HUES64 (cell line): ENCODE measurements at regions not wholly inside any gene's neighbourhood (a gene's known extent, or its start where the extent isn't known, plus 50 kb on each side); places are given as distances from the start of the nearest gene placed in this dataset.

Experiments used
- H3K27ac ChIP-seq: 2 replicates; pipeline ENCODE4 v1.7.0; 2013; ENCODE audit warnings: low read depth, low read length, inconsistent platforms
- H3K27me3 ChIP-seq: 2 replicates; pipeline ENCODE4 v1.6.1; 2013; ENCODE audit warnings: mild to moderate bottlenecking, low read length; ENCODE audit not compliant: insufficient read depth
- H3K36me3 ChIP-seq: 2 replicates; pipeline ENCODE4 v1.6.1; 2013; ENCODE audit warnings: mild to moderate bottlenecking, low read length; ENCODE audit not compliant: insufficient read depth
- H3K4me1 ChIP-seq: 2 replicates; pipeline ENCODE4 v1.6.1; 2013; ENCODE audit warnings: mild to moderate bottlenecking, low read length, moderate library complexity; ENCODE audit not compliant: insufficient read depth
- H3K4me3 ChIP-seq: 2 replicates; pipeline ENCODE4 v1.5.1; 2013; ENCODE audit warnings: mild to moderate bottlenecking, low read length, moderate library complexity
- H3K9ac ChIP-seq: 2 replicates; pipeline ENCODE4 v1.6.1; 2013; ENCODE audit warnings: mild to moderate bottlenecking, low read depth, low read length
- H3K9me3 ChIP-seq: 2 replicates; pipeline ENCODE4 v1.6.1; 2013; ENCODE audit warnings: low read depth, low read length; ENCODE audit not compliant: insufficient read depth
- WGBS: fragments of 150-250, 120-280 bp; methylation state at CpG from one replicate; pipeline ENCODE4 v1.1.7; 2013; ENCODE audit warnings: missing lambda C conversion rate; 5-methylcytosine and 5-hydroxymethylcytosine counted together

GRCh38 chr9:80521151-80521550, 949.4 kb downstream of the TLE4 start:
- 97% methylated on average over 3 of the region's 3 CpGs for WGBS
- Histone ChIP-seq H3K9me3 (no peaks in the 10 kb centered on the region), H3K9ac (no peak overlapping the region), H3K27me3 (no peaks in the 10 kb centered on the region), H3K4me1 (no peaks in the 10 kb centered on the region), H3K27ac (no peak overlapping the region), H3K36me3 (no peaks in the 10 kb centered on the region), H3K4me3 (no peak overlapping the region)

DNA sequence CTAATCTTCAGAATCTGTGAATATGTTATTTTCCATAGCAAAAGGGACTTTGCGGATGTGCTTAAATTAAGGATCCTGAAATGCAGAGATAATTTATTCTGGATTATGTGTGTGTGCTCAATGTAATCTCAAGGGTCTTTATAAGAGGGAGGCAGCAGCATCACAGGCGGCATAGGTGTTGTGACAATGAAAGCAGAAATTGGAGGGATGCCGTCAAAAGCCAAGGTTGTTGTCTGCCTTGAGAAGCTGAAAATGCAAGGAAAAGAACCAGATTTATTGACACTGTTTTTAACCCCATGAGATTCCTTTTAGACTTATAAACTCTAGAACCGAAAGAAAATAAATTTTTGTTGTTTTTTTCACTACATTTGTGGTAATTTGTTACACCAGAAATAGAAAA, 948.5 kb downstream of the TLE4 start:
- H3K4me1 ChIP-seq, result no peaks in the 10 kb centered on the region
- no peak overlapping the region for H3K27ac ChIP-seq
- no peak overlapping the region for H3K4me3 ChIP-seq
- H3K27me3 ChIP-seq, result no peaks in the 10 kb centered on the region
- no peaks in the 10 kb centered on the region for H3K9me3 ChIP-seq
- no peak overlapping the region for H3K9ac ChIP-seq
- WGBS, result 97% methylated on average over 3 of the region's 4 CpGs
- no peaks in the 10 kb centered on the region for H3K36me3 ChIP-seq

DNA sequence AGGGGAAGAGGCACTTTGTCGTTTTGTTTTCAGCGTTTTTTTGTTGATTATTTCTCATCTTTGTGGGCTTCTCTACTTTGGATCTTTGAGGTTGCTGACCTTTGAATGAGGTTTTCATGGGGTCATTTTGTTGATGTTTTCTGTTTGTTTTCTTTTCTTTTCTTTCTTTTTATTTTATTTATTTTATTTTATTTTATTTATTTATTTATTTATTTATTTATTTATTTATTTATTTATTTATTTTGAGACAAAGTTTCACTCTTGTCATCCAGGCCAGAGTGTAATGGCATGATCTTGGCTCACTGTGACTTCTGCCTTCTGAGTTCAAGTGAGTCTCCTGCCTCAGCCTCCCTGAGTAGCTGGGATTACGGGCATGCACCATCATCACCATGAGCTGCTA, 946.7 kb downstream of the TLE4 start:
- 93% methylated on average over 3 of the region's 3 CpGs for whole genome bisulfite sequencing
- no peak overlapping the region for H3K27ac ChIP-seq
- no peak overlapping the region for H3K4me3 ChIP-seq
- H3K9ac ChIP-seq, result no peak overlapping the region
- no peaks in the 10 kb centered on the region for H3K4me1 ChIP-seq
- H3K36me3 ChIP-seq, result no peaks in the 10 kb centered on the region
- H3K9me3 ChIP-seq, result no peaks in the 10 kb centered on the region
- no peaks in the 10 kb centered on the region for H3K27me3 ChIP-seq

- 94% methylated on average over 3 of the region's 3 CpGs for WGBS
These were observed 944.9 kb downstream of the TLE4 start for GRCh38 chr9:80516679-80517078.

GRCh38 chr9:80509358-80509757, 937.6 kb downstream of the TLE4 start:
- Histone ChIP-seq H3K27ac (no peak overlapping the region), H3K9me3 (no peaks in the 10 kb centered on the region), H3K27me3 (no peaks in the 10 kb centered on the region), H3K9ac (no peak overlapping the region), H3K4me1 (no peaks in the 10 kb centered on the region), H3K4me3 (no peak overlapping the region), H3K36me3 (no peaks in the 10 kb centered on the region)
- no CpG with 5 or more reads among the region's 1 CpG for WGBS

More at GRCh38 chr9:80516679-80517078, 944.9 kb downstream of the TLE4 start:
- H3K4me3 ChIP-seq, result no peak overlapping the region
- no peaks in the 10 kb centered on the region for H3K36me3 ChIP-seq
- H3K9me3 ChIP-seq, result no peaks in the 10 kb centered on the region
- no peaks in the 10 kb centered on the region for H3K4me1 ChIP-seq
- H3K9ac ChIP-seq, result no peak overlapping the region
- H3K27me3 ChIP-seq, result no peaks in the 10 kb centered on the region
- H3K27ac ChIP-seq, result no peak overlapping the region

DNA sequence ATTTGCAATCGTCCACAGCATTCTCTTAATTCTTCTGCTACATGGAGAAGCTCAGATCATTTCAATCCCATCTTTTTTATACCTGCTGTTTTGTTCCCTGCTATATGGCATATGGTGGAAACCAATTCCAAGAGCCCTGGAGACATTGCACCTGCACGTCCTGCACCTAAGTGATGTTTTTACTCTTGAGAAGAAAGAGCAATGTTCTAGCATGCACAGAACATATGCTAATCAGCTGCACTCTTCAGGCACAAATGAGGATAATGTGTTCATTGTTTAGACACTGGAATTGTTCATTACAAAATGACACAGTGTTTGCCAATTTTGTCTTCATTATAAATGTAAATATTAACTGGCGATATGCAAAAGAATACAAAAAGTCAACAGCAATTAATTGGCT, 935.8 kb downstream of the TLE4 start:
- H3K4me3 ChIP-seq, result no peak overlapping the region
- H3K9ac ChIP-seq, result no peak overlapping the region
- 91% methylated on average over 2 of the region's 3 CpGs for WGBS
- H3K27me3 ChIP-seq, result no peaks in the 10 kb centered on the region
- H3K36me3 ChIP-seq, result no peaks in the 10 kb centered on the region
- H3K27ac ChIP-seq, result no peak overlapping the region
- H3K4me1 ChIP-seq, result no peaks in the 10 kb centered on the region
- H3K9me3 ChIP-seq, result no peaks in the 10 kb centered on the region

GRCh38 chr9:80504601-80505230, 933.0 kb downstream of the TLE4 start:
- H3K36me3 ChIP-seq, result no peaks in the 10 kb centered on the region
- no peaks in the 10 kb centered on the region for H3K27me3 ChIP-seq
- H3K27ac ChIP-seq, result no peak overlapping the region
- H3K4me3 ChIP-seq, result no peak overlapping the region
- no peaks in the 10 kb centered on the region for H3K9me3 ChIP-seq
- WGBS, result 83% methylated on average over 7 of the region's 7 CpGs
- no peaks in the 10 kb centered on the region for H3K4me1 ChIP-seq
- no peak overlapping the region for H3K9ac ChIP-seq

- H3K27me3 ChIP-seq, result no peaks in the 10 kb centered on the region
- no peaks in the 10 kb centered on the region for H3K36me3 ChIP-seq
- H3K4me1 ChIP-seq, result no peaks in the 10 kb centered on the region
- H3K4me3 ChIP-seq, result no peak overlapping the region
- WGBS, result no CpG with 5 or more reads among the region's 2 CpGs
- H3K9ac ChIP-seq, result no peak overlapping the region
- no peak overlapping the region for H3K27ac ChIP-seq
- no peaks in the 10 kb centered on the region for H3K9me3 ChIP-seq
These were observed 932.0 kb downstream of the TLE4 start for GRCh38 chr9:80503671-80504281.

DNA sequence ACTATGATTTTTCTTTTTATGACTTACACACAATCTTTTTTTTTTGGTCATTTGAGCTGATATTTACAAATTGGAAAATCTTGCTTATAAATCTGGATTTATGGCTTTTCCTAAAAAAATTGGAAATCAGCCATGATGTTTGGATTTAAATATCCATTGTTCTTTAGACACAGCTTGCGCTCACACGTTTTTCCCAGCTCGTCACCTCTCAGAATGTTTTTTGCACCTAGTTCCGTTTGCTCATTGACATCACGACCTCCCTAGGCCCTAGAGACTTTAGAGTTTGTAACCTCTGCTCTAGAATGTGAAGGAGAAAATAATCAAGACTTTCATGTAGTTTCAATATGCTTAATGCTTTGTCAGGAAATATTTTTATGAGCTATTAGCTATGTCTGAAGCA, 930.5 kb downstream of the TLE4 start:
- Histone ChIP-seq H3K27ac (no peak overlapping the region), H3K9me3 (no peaks in the 10 kb centered on the region), H3K36me3 (no peaks in the 10 kb centered on the region), H3K27me3 (no peaks in the 10 kb centered on the region), H3K4me3 (no peak overlapping the region), H3K9ac (no peak overlapping the region), H3K4me1 (no peaks in the 10 kb centered on the region)
- 90% methylated on average over 5 of the region's 5 CpGs for WGBS

GRCh38 chr9:80501635-80502034, 929.9 kb downstream of the TLE4 start:
- no peaks in the 10 kb centered on the region for H3K36me3 ChIP-seq
- H3K4me1 ChIP-seq, result no peaks in the 10 kb centered on the region
- H3K27me3 ChIP-seq, result no peaks in the 10 kb centered on the region
- no peaks in the 10 kb centered on the region for H3K9me3 ChIP-seq
- H3K4me3 ChIP-seq, result no peak overlapping the region
- H3K9ac ChIP-seq, result no peak overlapping the region
- H3K27ac ChIP-seq, result no peak overlapping the region
- 88% methylated on average over 3 of the region's 3 CpGs for WGBS

DNA sequence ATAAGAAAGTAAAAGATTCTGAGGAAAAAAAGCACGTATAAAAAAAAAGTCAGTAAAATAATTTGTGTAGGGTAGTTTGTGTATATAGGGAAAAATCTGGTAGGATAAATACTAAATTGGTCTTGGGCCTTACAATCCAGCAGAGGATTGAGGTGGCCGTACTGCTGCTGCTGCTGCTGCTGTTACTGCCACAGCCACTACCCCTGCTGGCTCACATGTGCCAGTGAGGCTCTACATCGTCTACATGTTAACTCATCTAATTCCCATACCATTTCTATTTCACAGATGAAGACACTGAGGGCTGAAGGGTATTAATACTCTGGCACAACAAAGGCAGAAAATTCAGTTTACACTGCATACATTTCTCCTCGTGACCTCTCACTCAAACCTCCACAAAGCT, 928.5 kb downstream of the TLE4 start:
- WGBS, result 91% methylated on average over 4 of the region's 4 CpGs

More for the DNA sequence above, 928.5 kb downstream of the TLE4 start:
- no peak overlapping the region for H3K4me3 ChIP-seq
- H3K9me3 ChIP-seq, result no peaks in the 10 kb centered on the region
- no peaks in the 10 kb centered on the region for H3K36me3 ChIP-seq
- H3K9ac ChIP-seq, result no peak overlapping the region
- H3K27me3 ChIP-seq, result no peaks in the 10 kb centered on the region
- H3K4me1 ChIP-seq, result no peaks in the 10 kb centered on the region
- H3K27ac ChIP-seq, result no peak overlapping the region
